Mesenchymal stem cell (in vitro differentiated cells and primary cell): ENCODE measurements at regions not wholly inside any gene's neighbourhood (a gene's known extent, or its start where the extent isn't known, plus 50 kb on each side); places are given as distances from the start of the nearest gene placed in this dataset.
"Not testable (repeated sequence)": the region's sequence is repeated elsewhere in the genome, so short reads cannot be mapped to it uniquely, and the experiment has no call there.

Experiments used
- DNase-seq: peaks from one replicate; pipeline ENCODE4 v3.0.0-alpha.2; 2013
- H2AFZ ChIP-seq: one replicate; pipeline ENCODE4 v1.6.1; 2013; ENCODE audit warnings: low read depth, mild to moderate bottlenecking, control low read depth, inconsistent platforms, low read length, moderate library complexity
- H2AK5ac ChIP-seq: 2 replicates; pipeline ENCODE4 v1.6.1; 2013; ENCODE audit warnings: low read length, moderate library complexity, mild to moderate bottlenecking, inconsistent platforms; ENCODE audit not compliant: severe bottlenecking
- H2BK120ac ChIP-seq: one replicate; pipeline ENCODE4 v1.6.1; 2013; ENCODE audit warnings: low read depth, mild to moderate bottlenecking, inconsistent platforms, low read length, moderate library complexity
- H2BK12ac ChIP-seq, 2 experiments: one replicate each; pipeline ENCODE4 v1.6.1; 2013; ENCODE audit warnings: inconsistent platforms in 2 of 2, low read length in 2 of 2, mild to moderate bottlenecking in 2 of 2, moderate library complexity in 2 of 2, control low read depth in 1 of 2
- H2BK15ac ChIP-seq: one replicate; pipeline ENCODE4 v1.6.1; 2013; ENCODE audit warnings: mild to moderate bottlenecking, low read depth, inconsistent platforms; ENCODE audit not compliant: poor library complexity, severe bottlenecking
- H2BK5ac ChIP-seq: 2 replicates; pipeline ENCODE4 v1.6.1; 2013; ENCODE audit warnings: low read depth, mild to moderate bottlenecking, low read length, control low read depth, inconsistent platforms; ENCODE audit not compliant: poor library complexity, severe bottlenecking
- H3K14ac ChIP-seq, 2 experiments: one replicate each; pipeline ENCODE4 v1.6.1; 2013; ENCODE audit warnings: inconsistent platforms in 2 of 2, low read length in 2 of 2, control low read depth in 1 of 2, mild to moderate bottlenecking in 1 of 2, moderate library complexity in 1 of 2
- H3K18ac ChIP-seq, 2 experiments: one replicate each; pipeline ENCODE4 v1.6.1; 2013; ENCODE audit warnings: inconsistent platforms in 2 of 2, low read length in 2 of 2, control low read depth in 1 of 2, low read depth in 1 of 2, mild to moderate bottlenecking in 1 of 2
- H3K23ac ChIP-seq, 2 experiments: one replicate each; pipeline ENCODE4 v1.6.1; 2013; ENCODE audit warnings: inconsistent platforms in 2 of 2, low read length in 2 of 2, mild to moderate bottlenecking in 2 of 2, moderate library complexity in 2 of 2, control low read depth in 1 of 2
- H3K27ac ChIP-seq: 2 replicates; pipeline ENCODE4 v1.5.1; 2013; ENCODE audit warnings: mild to moderate bottlenecking, moderate library complexity, low read length, control low read depth, inconsistent platforms; ENCODE audit not compliant: poor library complexity, severe bottlenecking
- H3K27me3 ChIP-seq, 2 experiments: 2 replicates each; pipeline versions ENCODE4 v1.6.1 to v1.7.0; 2013; ENCODE audit warnings: low read length in 2 of 2, mild to moderate bottlenecking in 2 of 2, moderate library complexity in 2 of 2, control low read depth in 1 of 2, inconsistent platforms in 1 of 2; ENCODE audit not compliant: control insufficient read depth in 1 of 2, insufficient read depth in 1 of 2
- H3K36me3 ChIP-seq, 2 experiments: 2 replicates each; pipeline versions ENCODE4 v1.6.1 to v1.7.0; 2013; ENCODE audit warnings: low read length in 2 of 2, control low read depth in 1 of 2, inconsistent platforms in 1 of 2, low read depth in 1 of 2, mild to moderate bottlenecking in 1 of 2; ENCODE audit not compliant: insufficient read depth in 2 of 2, control insufficient read depth in 1 of 2
- H3K4ac ChIP-seq, 2 experiments: one replicate each; pipeline ENCODE4 v1.6.1; 2013; ENCODE audit warnings: inconsistent platforms in 2 of 2, low read length in 2 of 2, mild to moderate bottlenecking in 2 of 2, moderate library complexity in 2 of 2, control low read depth in 1 of 2, low read depth in 1 of 2
- H3K4me1 ChIP-seq: 2 replicates; pipeline ENCODE4 v1.6.1; 2013; ENCODE audit warnings: low read depth, low read length, control low read depth; ENCODE audit not compliant: control insufficient read depth, insufficient read depth
- H3K4me2 ChIP-seq: 2 replicates; pipeline ENCODE4 v1.6.1; 2013; ENCODE audit warnings: low read length, mild to moderate bottlenecking, inconsistent platforms; ENCODE audit not compliant: poor library complexity, severe bottlenecking
- H3K4me3 ChIP-seq, 2 experiments: 2 replicates each; pipeline versions ENCODE4 v1.5.1 to v1.7.0; 2013; ENCODE audit warnings: low read length in 2 of 2, mild to moderate bottlenecking in 2 of 2, control low read depth in 1 of 2, low read depth in 1 of 2; ENCODE audit not compliant: insufficient read depth in 1 of 2
- H3K79me1 ChIP-seq: replicated peaks from 2 replicates; pipeline ENCODE4 v1.6.1; 2013; ENCODE audit warnings: mild to moderate bottlenecking, control low read depth, low read length, inconsistent platforms; ENCODE audit not compliant: poor library complexity, severe bottlenecking
- H3K9ac ChIP-seq: 2 replicates; pipeline ENCODE4 v1.7.0; 2013; ENCODE audit warnings: mild to moderate bottlenecking, low read length, moderate library complexity
- H3K9me3 ChIP-seq: 2 replicates; pipeline ENCODE4 v1.7.0; 2013; ENCODE audit warnings: mild to moderate bottlenecking, low read length; ENCODE audit not compliant: control insufficient read depth
- H4K8ac ChIP-seq: one replicate; pipeline ENCODE4 v1.6.1; 2013; ENCODE audit warnings: inconsistent platforms, mild to moderate bottlenecking, low read length, moderate library complexity
- H4K91ac ChIP-seq: one replicate; pipeline ENCODE4 v1.6.1; 2013; ENCODE audit warnings: mild to moderate bottlenecking, low read length, inconsistent platforms
- WGBS: methylation state at CpG from one replicate; pipeline ENCODE4 v1.1.7; 2013; ENCODE audit warnings: mixed read lengths; 5-methylcytosine and 5-hydroxymethylcytosine counted together

GRCh38 chr6:72560721-72561593 is 60.9 kb upstream of the KCNQ5 start:
- no peak overlapping the region for H3K18ac ChIP-seq
- H3K9ac ChIP-seq = no peak overlapping the region
- no peak overlapping the region for H3K4me2 ChIP-seq
- no peaks in the 10 kb centered on the region for H3K27me3 ChIP-seq
- H3K4me3 ChIP-seq = no peak overlapping the region
- H4K91ac ChIP-seq = no peak overlapping the region
- no peak overlapping the region for H3K27ac ChIP-seq
- DNase-seq = peak; percentile 71
- no peak overlapping the region for H3K14ac ChIP-seq
- H2AK5ac ChIP-seq = no peak overlapping the region
- H3K36me3 ChIP-seq = no peaks in the 10 kb centered on the region
- H3K4ac ChIP-seq = no peak overlapping the region
- H2BK12ac ChIP-seq = no peak overlapping the region
- no peak overlapping the region for H2AFZ ChIP-seq
- WGBS = 59% methylated on average over 9 of the region's 9 CpGs
- H2BK120ac ChIP-seq = no peak overlapping the region
- H3K79me1 ChIP-seq = no peaks in the 10 kb centered on the region
- no peak overlapping the region for H4K8ac ChIP-seq
- H3K4me1 ChIP-seq = no peaks in the 10 kb centered on the region
- H2BK15ac ChIP-seq = no peak overlapping the region
- H3K23ac ChIP-seq = no peak overlapping the region
- no peaks in the 10 kb centered on the region for H3K9me3 ChIP-seq
- no peak overlapping the region for H2BK5ac ChIP-seq

GRCh38 chr6:72561629-72562028 is 60.2 kb upstream of the KCNQ5 start:
- no peak overlapping the region for H3K27ac ChIP-seq
- 95% methylated on average over 1 of the region's 1 CpG for WGBS
- DNase-seq = no peak

DNA sequence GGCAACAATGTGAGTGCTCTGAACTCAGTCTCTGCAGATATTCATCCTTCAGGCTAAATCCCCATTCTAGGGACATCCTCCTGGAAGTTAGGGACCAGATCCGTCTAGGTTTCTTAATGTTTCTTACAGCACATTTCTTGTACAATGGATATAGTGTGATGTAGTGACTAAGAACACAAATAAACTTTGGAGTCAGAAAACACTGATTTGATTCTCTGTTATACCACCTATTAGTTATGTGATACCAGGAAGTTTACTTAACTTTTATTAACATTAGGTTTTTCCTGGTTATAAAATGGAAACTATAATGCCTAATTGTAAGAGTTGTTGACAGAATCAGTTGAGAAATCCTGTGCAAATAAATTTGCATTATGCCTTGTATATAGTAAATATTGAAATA is 57.6 kb upstream of the KCNQ5 start:
- no peak overlapping the region for H3K18ac ChIP-seq
- no peak overlapping the region for H3K14ac ChIP-seq
- H3K27me3 ChIP-seq = no peaks in the 10 kb centered on the region
- H3K4me1 ChIP-seq = no peaks in the 10 kb centered on the region
- no peak overlapping the region for H3K23ac ChIP-seq
- no peak overlapping the region for H4K91ac ChIP-seq
- no peak overlapping the region for H2AFZ ChIP-seq
- no peak overlapping the region for H2BK15ac ChIP-seq
- no peak overlapping the region for H2BK120ac ChIP-seq
- H3K9me3 ChIP-seq = no peaks in the 10 kb centered on the region
- no peak overlapping the region for H2BK12ac ChIP-seq
- no peak for DNase-seq
- no CpG with 5 or more reads among the region's 1 CpG for whole genome bisulfite sequencing
- H3K36me3 ChIP-seq = no peaks in the 10 kb centered on the region
- no peak overlapping the region for H2AK5ac ChIP-seq
- no peak overlapping the region for H3K27ac ChIP-seq
- no peak overlapping the region for H3K4ac ChIP-seq
- H2BK5ac ChIP-seq = no peak overlapping the region
- H4K8ac ChIP-seq = no peak overlapping the region
- H3K4me3 ChIP-seq = no peak overlapping the region
- no peak overlapping the region for H3K9ac ChIP-seq
- no peaks in the 10 kb centered on the region for H3K79me1 ChIP-seq
- no peak overlapping the region for H3K4me2 ChIP-seq

More at GRCh38 chr6:72561629-72562028, 60.2 kb upstream of the KCNQ5 start:
- H3K9ac ChIP-seq = no peak overlapping the region
- H3K36me3 ChIP-seq = no peaks in the 10 kb centered on the region
- no peak overlapping the region for H3K4me2 ChIP-seq
- no peaks in the 10 kb centered on the region for H3K27me3 ChIP-seq
- no peak overlapping the region for H3K4ac ChIP-seq
- no peak overlapping the region for H3K23ac ChIP-seq
- no peak overlapping the region for H2BK120ac ChIP-seq
- H4K8ac ChIP-seq = no peak overlapping the region
- no peak overlapping the region for H4K91ac ChIP-seq
- no peak overlapping the region for H3K14ac ChIP-seq
- no peaks in the 10 kb centered on the region for H3K9me3 ChIP-seq
- H2AFZ ChIP-seq = no peak overlapping the region
- H3K79me1 ChIP-seq = no peaks in the 10 kb centered on the region
- H2BK15ac ChIP-seq = no peak overlapping the region
- H3K4me3 ChIP-seq = no peak overlapping the region
- H2BK12ac ChIP-seq = no peak overlapping the region
- H3K18ac ChIP-seq = no peak overlapping the region
- H2BK5ac ChIP-seq = no peak overlapping the region
- no peak overlapping the region for H2AK5ac ChIP-seq
- no peaks in the 10 kb centered on the region for H3K4me1 ChIP-seq

DNA sequence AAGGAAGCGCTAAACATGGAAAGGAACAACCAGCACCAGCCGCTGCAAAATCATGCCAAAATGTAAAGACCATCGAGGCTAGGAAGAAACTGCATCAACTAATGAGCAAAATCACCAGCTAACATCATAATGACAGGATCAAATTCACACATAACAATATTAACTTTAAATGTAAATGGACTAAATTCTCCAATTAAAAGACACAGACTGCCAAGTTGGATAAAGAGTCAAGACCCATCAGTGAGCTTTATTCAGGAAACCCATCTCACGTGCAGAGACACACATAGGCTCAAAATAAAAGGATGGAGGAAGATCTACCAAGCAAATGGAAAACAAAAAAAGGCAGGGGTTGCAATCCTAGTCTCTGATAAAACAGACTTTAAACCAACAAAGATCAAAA is 49.9 kb upstream of the KCNQ5 start:
- not testable (repeated sequence) for H3K27ac ChIP-seq, H3K23ac ChIP-seq

More for the DNA sequence above, 49.9 kb upstream of the KCNQ5 start:
- H3K18ac ChIP-seq, H2AK5ac ChIP-seq, H2BK12ac ChIP-seq, H3K4me1 ChIP-seq, H3K14ac ChIP-seq, H3K9ac ChIP-seq, H3K4me2 ChIP-seq, H3K79me1 ChIP-seq, H3K4me3 ChIP-seq, H4K8ac ChIP-seq, H3K4ac ChIP-seq, DNase-seq, H2AFZ ChIP-seq, H3K27me3 ChIP-seq, H2BK15ac ChIP-seq, H4K91ac ChIP-seq, H3K9me3 ChIP-seq, H3K36me3 ChIP-seq, H2BK5ac ChIP-seq, H2BK120ac ChIP-seq: not testable (repeated sequence)
- WGBS = no CpG with 5 or more reads among the region's 4 CpGs
